ENCODE measurements at regions not wholly inside any gene's neighbourhood (a gene's known extent, or its start where the extent isn't known, plus 50 kb on each side); places are given as distances from the start of the nearest gene placed in this dataset.

DNA sequence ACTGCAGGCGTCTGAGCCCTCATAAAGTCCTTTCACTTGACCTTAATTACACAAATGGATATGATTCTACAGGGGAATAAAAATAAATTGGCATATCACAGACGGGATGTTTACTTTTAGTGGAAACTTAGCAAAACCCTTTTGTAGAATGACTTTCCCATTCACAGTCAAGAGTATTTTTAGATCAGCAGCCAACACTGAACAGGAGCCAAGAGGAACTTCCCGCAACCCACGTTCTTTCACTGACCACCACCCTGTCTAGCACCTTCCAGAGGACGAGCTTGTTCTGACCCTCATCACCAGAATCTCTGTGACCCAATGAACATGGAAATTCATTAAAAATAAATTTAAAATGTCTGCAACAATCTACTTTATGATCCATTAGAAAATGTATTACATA lies 119.0 kb upstream of the SNTG2 start:
- Histone ChIP-seq H3K9ac (replicated peaks in 1 of 4; ENCODE audit: extremely low read depth in 1 of 4, low read depth in 3 of 4, low read length in 3 of 4) (no peak overlapping the region), H2BK12ac (ENCODE audit: low read depth, low read length) (no peak overlapping the region), H3K4ac (replicated peaks; ENCODE audit: insufficient read length, low read depth, low read length) (no peak overlapping the region), H4K5ac (ENCODE audit: insufficient read length, low read depth, low read length) (no peak overlapping the region), H2BK5ac (ENCODE audit: low read depth, low read length) (no peak overlapping the region), H2BK20ac (ENCODE audit: low read length) (no peak overlapping the region), H3K56ac (replicated peaks; ENCODE audit: insufficient read length, low read depth, low read length) (no peak overlapping the region), H2AFZ (ENCODE audit: low read length) (no peak overlapping the region), H2AK5ac (ENCODE audit: low read depth, low read length) (no peak overlapping the region), H3K27ac (ENCODE audit: low read depth, low read length) (no peak overlapping the region), H3K27me3 (replicated peaks in 1 of 4; ENCODE audit: control insufficient read depth in 3 of 4, extremely low read depth in 1 of 4, insufficient read depth in 3 of 4, low read length in 3 of 4) (peaks cover 0 to 5% (median 3%) of the 10 kb centered on the region in 4 experiments; a peak in 4 of 7 replicates), H3K4me3 (ENCODE audit: extremely low read depth in 1 of 4, insufficient read depth in 2 of 4, low read depth in 3 of 4, low read length in 4 of 4) (no peak overlapping the region), H2BK15ac (ENCODE audit: low read length) (no peak overlapping the region), H3K79me1 (ENCODE audit: low read depth, low read length) (no peaks in the 10 kb centered on the region), H2BK120ac (replicated peaks; ENCODE audit: low read depth, low read length) (no peak overlapping the region), H3K18ac (ENCODE audit: extremely low read depth, low read length) (no peak overlapping the region), H3K9me3 (ENCODE audit: insufficient read depth in 2 of 2, low read depth in 1 of 2, low read length in 1 of 2) (no peaks in the 10 kb centered on the region), H3K4me1 (replicated peaks in 1 of 4; ENCODE audit: control insufficient read depth in 3 of 4, insufficient read depth in 4 of 4, low read length in 3 of 4) (peaks cover 0 to 16% (median 6%) of the 10 kb centered on the region in 4 experiments; a peak in 6 of 7 replicates), H3K23me2 (ENCODE audit: low read depth, low read length) (no peaks in the 10 kb centered on the region), H4K91ac (replicated peaks; ENCODE audit: insufficient read length, low read length) (no peak overlapping the region), H3K14ac (ENCODE audit: insufficient read length) (no peak overlapping the region), H4K8ac (ENCODE audit: extremely low read depth, insufficient read depth, low read length) (no peak overlapping the region), H3K23ac (ENCODE audit: insufficient read length) (no peak overlapping the region), H3K79me2 (ENCODE audit: control insufficient read depth in 1 of 2, insufficient read depth in 2 of 2, low read length in 2 of 2) (no peaks in the 10 kb centered on the region), H4K20me1 (replicated peaks in 1 of 2; ENCODE audit: control insufficient read depth in 1 of 2, insufficient read depth in 2 of 2, low read length in 2 of 2) (no peaks in the 10 kb centered on the region), H3K36me3 (ENCODE audit: control insufficient read depth in 2 of 4, insufficient read depth in 4 of 4, low read length in 3 of 4) (no peaks in the 10 kb centered on the region), H3K4me2 (ENCODE audit: insufficient read depth in 1 of 2, low read depth in 2 of 2, low read length in 2 of 2) (no peak overlapping the region)
- DNase-seq (ENCODE audit: low read depth in 1 of 2, low spot score in 2 of 2) (no peak), FAIRE-seq (no peak)
- WGBS, 2 experiments (ENCODE audit: extremely low coverage in 1 of 2, insufficient coverage in 1 of 2, insufficient read length in 1 of 2, insufficient replicate concordance in 2 of 2, low coverage in 1 of 2, low lambda C conversion rate in 2 of 2, missing lambda C conversion rate in 1 of 2): 85% methylated on average over 5 of the region's 5 CpGs; no CpG with 5 or more reads in 1 of the 2 experiments
- POLR2A ChIA-PET (ENCODE audit: partially characterized antibody): no interaction called here
- CTCF ChIA-PET (ENCODE audit: partially characterized antibody): no interaction called here
- TF ChIP-seq GABPA (IDR thresholded peaks at IDR 0.05; ENCODE audit: borderline replicate concordance, insufficient read depth, low read length) (no peak), YY1 (IDR thresholded peaks at IDR 0.05; ENCODE audit: low read depth, low read length) (no peak), JUN (IDR thresholded peaks at IDR 0.05; ENCODE audit: low read depth, low read length) (no peak), TAF7 (optimal IDR thresholded peaks at IDR 0.05; ENCODE audit: borderline replicate concordance, low read depth, low read length) (no peak), SRF (IDR thresholded peaks at IDR 0.05; ENCODE audit: low read depth, low read length) (no peak), RXRA (IDR thresholded peaks at IDR 0.05; ENCODE audit: insufficient read depth, low read depth, low read length) (no peak), EGR1 (IDR thresholded peaks at IDR 0.05; ENCODE audit: borderline replicate concordance, low read depth, low read length) (no peak), EZH2 (IDR thresholded peaks at IDR 0.05; ENCODE audit: low read depth, low read length, severe bottlenecking) (no peak), BACH1 (IDR thresholded peaks at IDR 0.05; ENCODE audit: low read length) (no peak), KDM1A (IDR thresholded peaks at IDR 0.05; ENCODE audit: borderline replicate concordance, low read length) (no peak), CHD1 (IDR thresholded peaks at IDR 0.05; ENCODE audit: low read depth, low read length) (no peak), RAD21 (IDR thresholded peaks at IDR 0.05 in 1 of 2, conservative IDR thresholded peaks at IDR 0.05 in 1 of 2; ENCODE audit: low read depth in 2 of 2, low read length in 2 of 2) (no peak), TCF12 (IDR thresholded peaks at IDR 0.05; ENCODE audit: low read depth, low read length) (no peak), TEAD4 (IDR thresholded peaks at IDR 0.05; ENCODE audit: low read depth, low read length) (no peak), MAFK (IDR thresholded peaks at IDR 0.05; ENCODE audit: low read depth, low read length) (no peak), CREB1 (IDR thresholded peaks at IDR 0.05) (no peak)
